WTC11 (cell line): ENCODE measurements at regions not wholly inside any gene's neighbourhood (a gene's known extent, or its start where the extent isn't known, plus 50 kb on each side); places are given as distances from the start of the nearest gene placed in this dataset.

Experiments
- ATAC-seq: fragments of 200-7000 bp; cut with Tn5 transposase; 2 replicates; pipeline ENCODE4 v1.10.0; 2021; ENCODE audit warnings: mild to moderate bottlenecking, moderate library complexity
- CTCF ChIA-PET: fragments of 300-600 bp; sonication (Branson Sonifier 250); formaldehyde crosslinking; loops from one replicate; lab custom pipeline; 2021; ENCODE audit warnings: antibody characterized with exemption; lab: Charles Lee
- POLR2A ChIA-PET: fragments of 350-600 bp; sonication (Branson Sonifier 250); formaldehyde crosslinking; loops from one replicate; lab custom pipeline; 2021; ENCODE audit warnings: antibody characterized with exemption; lab: Charles Lee
- DNase-seq: peaks from one replicate; pipeline ENCODE4 v3.0.0; 2021; ENCODE audit warnings: low spot score
- H3K27ac Mint-ChIP-seq: 2 replicates; pipeline ENCODE4 v1.8.0; 2021; ENCODE audit warnings: mixed read lengths
- H3K27me3 Mint-ChIP-seq: 2 replicates; pipeline ENCODE4 v1.8.0; 2021; ENCODE audit warnings: low read depth, mild to moderate bottlenecking, moderate library complexity, mixed read lengths
- H3K36me3 Mint-ChIP-seq: 2 replicates; pipeline ENCODE4 v1.8.0; 2021; ENCODE audit warnings: mixed read lengths
- H3K4me1 Mint-ChIP-seq: 2 replicates; pipeline ENCODE4 v1.8.0; 2022; ENCODE audit warnings: mixed read lengths
- H3K4me3 Mint-ChIP-seq: 2 replicates; pipeline ENCODE4 v1.8.0; 2021; ENCODE audit warnings: mild to moderate bottlenecking, moderate library complexity, mixed read lengths
- H3K9me3 Mint-ChIP-seq: 2 replicates; pipeline ENCODE4 v1.8.0; 2021; ENCODE audit warnings: mixed read lengths
- AFF4 ChIP-seq: sonication (generic); formaldehyde crosslinking; IDR thresholded peaks from 2 replicates; pipeline ENCODE4 v1.8.1; 2023; ENCODE audit warnings: mild to moderate bottlenecking, missing genetic modification reagents, borderline replicate concordance
- CTCF ChIP-seq: fragments of 200-600 bp; IDR thresholded peaks from 2 replicates; pipeline ENCODE4 v1.8.0; 2022; ENCODE audit warnings: antibody characterized with exemption
- FOXK1 ChIP-seq: sonication (generic); formaldehyde crosslinking; IDR thresholded peaks from 2 replicates; pipeline ENCODE4 v1.8.0; 2022; ENCODE audit warnings: mild to moderate bottlenecking, moderate library complexity, missing genetic modification reagents
- GABPB1 ChIP-seq: sonication (generic); formaldehyde crosslinking; IDR thresholded peaks from 2 replicates; pipeline ENCODE4 v1.8.1; 2023; ENCODE audit warnings: mild to moderate bottlenecking, missing genetic modification reagents
- GRHL2 ChIP-seq: fragments of 250-450 bp; sonication (Bioruptor Pico); IDR thresholded peaks from 2 replicates; pipeline ENCODE4 v1.8.0; 2022; ENCODE audit warnings: mild to moderate bottlenecking, moderate library complexity; ENCODE audit not compliant: insufficient replicate concordance, severe bottlenecking
- JAZF1 ChIP-seq: fragments of 250-450 bp; sonication (Bioruptor Pico); IDR thresholded peaks from 2 replicates; pipeline ENCODE4 v1.9.0; 2021; ENCODE audit warnings: moderate library complexity, mild to moderate bottlenecking, inconsistent platforms
- PRRX2 ChIP-seq: fragments of 250-450 bp; sonication (Bioruptor Pico); IDR thresholded peaks from 2 replicates; pipeline ENCODE4 v1.8.0; 2021; ENCODE audit warnings: mild to moderate bottlenecking
- SMAD3 ChIP-seq: sonication (generic); formaldehyde crosslinking; IDR thresholded peaks from 2 replicates; pipeline ENCODE4 v1.8.0; 2022; ENCODE audit warnings: missing genetic modification reagents, mild to moderate bottlenecking, borderline replicate concordance
- USF1 ChIP-seq: sonication (generic); formaldehyde crosslinking; IDR thresholded peaks from 2 replicates; pipeline ENCODE4 v1.8.0; 2022; ENCODE audit warnings: mild to moderate bottlenecking, missing genetic modification reagents
- ZNF121 ChIP-seq: sonication (generic); formaldehyde crosslinking; IDR thresholded peaks from 2 replicates; pipeline ENCODE4 v1.8.0; 2023; ENCODE audit warnings: missing genetic modification reagents
- ZNF281 ChIP-seq: sonication (generic); formaldehyde crosslinking; IDR thresholded peaks from 2 replicates; pipeline ENCODE4 v1.8.0; 2023; ENCODE audit warnings: mild to moderate bottlenecking, missing genetic modification reagents
- ZNF425 ChIP-seq: fragments of 250-450 bp; sonication (Bioruptor Pico); conservative IDR thresholded peaks from 2 replicates; pipeline ENCODE4 v1.9.0; 2021; ENCODE audit warnings: mild to moderate bottlenecking
- TF ChIP-seq, protein P1 (sequence below): sonication (generic); formaldehyde crosslinking; IDR thresholded peaks from 2 replicates; pipeline ENCODE4 v1.8.0; 2022; ENCODE audit warnings: mild to moderate bottlenecking, missing genetic modification reagents
- TF ChIP-seq, protein P2 (sequence below): sonication (generic); formaldehyde crosslinking; IDR thresholded peaks from 2 replicates; pipeline ENCODE4 v1.8.0; 2022; ENCODE audit warnings: missing genetic modification reagents

DNA sequence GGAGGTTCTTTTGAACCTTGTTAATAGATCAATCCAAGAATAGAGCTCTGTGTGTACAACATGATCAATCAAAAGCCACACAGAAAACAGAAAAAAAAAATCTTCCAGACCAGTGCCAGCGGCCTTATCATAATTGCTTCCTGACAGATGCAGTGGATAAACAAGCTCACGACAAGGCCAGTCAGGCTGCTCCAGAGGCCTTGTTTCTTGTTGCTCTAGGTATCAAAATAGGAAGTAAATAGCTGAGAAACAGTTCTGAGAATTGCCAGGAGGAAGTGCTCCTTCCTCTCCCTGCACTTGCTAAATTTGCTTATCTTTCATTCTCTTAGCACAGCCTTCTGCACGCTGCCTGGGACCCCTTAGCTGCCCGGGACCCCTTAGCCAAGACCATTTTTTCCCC, 199.0 kb upstream of the TARS1 start:
- POLR2A ChIA-PET: no interaction called here
- Mint-ChIP-seq H3K36me3 (no peaks in the 10 kb centered on the region), H3K27me3 (no peaks in the 10 kb centered on the region), H3K4me3 (no peak overlapping the region), H3K27ac (no peak overlapping the region), H3K9me3 (no peaks in the 10 kb centered on the region), H3K4me1 (peaks cover 6% of the 10 kb centered on the region)
- TF ChIP-seq JAZF1: no peak
- no peak for TF ChIP-seq ZNF281 (CRISPR knock-in tag)
- no peak for TF ChIP-seq AFF4 (CRISPR knock-in tag)
- no peak for TF ChIP-seq USF1 (CRISPR knock-in tag)
- no peak for ATAC-seq
- DNase-seq: no peak
- CTCF ChIA-PET: no interaction called here

DNA sequence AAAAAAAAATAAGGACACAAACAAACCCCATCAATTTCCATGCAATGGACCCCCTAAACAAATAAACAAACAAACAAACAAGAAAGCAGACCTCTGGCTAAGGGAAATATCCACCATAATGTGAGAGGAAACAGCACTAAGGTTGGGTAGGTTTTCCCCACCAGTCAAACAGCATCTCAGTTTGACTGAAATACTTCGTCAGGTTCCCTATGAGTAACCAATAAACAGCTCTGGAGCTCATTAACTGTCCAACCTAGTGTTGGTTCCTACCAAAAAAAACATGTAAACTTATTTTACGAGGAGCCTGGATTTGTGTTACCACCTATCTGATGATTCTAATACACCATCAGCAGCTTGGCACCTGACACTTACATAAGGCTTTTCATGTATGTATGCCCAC, 198.5 kb upstream of the TARS1 start:
- Mint-ChIP-seq H3K4me1 (peaks cover 6% of the 10 kb centered on the region), H3K4me3 (no peak overlapping the region), H3K27ac (no peak overlapping the region), H3K36me3 (no peaks in the 10 kb centered on the region)
- ATAC-seq: no peak
- CTCF ChIA-PET: no interaction called here
- TF ChIP-seq, protein P1, sequence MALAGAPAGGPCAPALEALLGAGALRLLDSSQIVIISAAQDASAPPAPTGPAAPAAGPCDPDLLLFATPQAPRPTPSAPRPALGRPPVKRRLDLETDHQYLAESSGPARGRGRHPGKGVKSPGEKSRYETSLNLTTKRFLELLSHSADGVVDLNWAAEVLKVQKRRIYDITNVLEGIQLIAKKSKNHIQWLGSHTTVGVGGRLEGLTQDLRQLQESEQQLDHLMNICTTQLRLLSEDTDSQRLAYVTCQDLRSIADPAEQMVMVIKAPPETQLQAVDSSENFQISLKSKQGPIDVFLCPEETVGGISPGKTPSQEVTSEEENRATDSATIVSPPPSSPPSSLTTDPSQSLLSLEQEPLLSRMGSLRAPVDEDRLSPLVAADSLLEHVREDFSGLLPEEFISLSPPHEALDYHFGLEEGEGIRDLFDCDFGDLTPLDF (CRISPR knock-in tag): no peak
- TF ChIP-seq GRHL2: no peak
- no peak for TF ChIP-seq PRRX2
- TF ChIP-seq, protein P2, sequence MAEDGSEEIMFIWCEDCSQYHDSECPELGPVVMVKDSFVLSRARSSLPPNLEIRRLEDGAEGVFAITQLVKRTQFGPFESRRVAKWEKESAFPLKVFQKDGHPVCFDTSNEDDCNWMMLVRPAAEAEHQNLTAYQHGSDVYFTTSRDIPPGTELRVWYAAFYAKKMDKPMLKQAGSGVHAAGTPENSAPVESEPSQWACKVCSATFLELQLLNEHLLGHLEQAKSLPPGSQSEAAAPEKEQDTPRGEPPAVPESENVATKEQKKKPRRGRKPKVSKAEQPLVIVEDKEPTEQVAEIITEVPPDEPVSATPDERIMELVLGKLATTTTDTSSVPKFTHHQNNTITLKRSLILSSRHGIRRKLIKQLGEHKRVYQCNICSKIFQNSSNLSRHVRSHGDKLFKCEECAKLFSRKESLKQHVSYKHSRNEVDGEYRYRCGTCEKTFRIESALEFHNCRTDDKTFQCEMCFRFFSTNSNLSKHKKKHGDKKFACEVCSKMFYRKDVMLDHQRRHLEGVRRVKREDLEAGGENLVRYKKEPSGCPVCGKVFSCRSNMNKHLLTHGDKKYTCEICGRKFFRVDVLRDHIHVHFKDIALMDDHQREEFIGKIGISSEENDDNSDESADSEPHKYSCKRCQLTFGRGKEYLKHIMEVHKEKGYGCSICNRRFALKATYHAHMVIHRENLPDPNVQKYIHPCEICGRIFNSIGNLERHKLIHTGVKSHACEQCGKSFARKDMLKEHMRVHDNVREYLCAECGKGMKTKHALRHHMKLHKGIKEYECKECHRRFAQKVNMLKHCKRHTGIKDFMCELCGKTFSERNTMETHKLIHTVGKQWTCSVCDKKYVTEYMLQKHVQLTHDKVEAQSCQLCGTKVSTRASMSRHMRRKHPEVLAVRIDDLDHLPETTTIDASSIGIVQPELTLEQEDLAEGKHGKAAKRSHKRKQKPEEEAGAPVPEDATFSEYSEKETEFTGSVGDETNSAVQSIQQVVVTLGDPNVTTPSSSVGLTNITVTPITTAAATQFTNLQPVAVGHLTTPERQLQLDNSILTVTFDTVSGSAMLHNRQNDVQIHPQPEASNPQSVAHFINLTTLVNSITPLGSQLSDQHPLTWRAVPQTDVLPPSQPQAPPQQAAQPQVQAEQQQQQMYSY: no peak
- TF ChIP-seq, all 79 proteins: peak for 0
- no peaks in the 10 kb centered on the region for H3K27me3 Mint-ChIP-seq
- DNase-seq: no peak
- H3K9me3 Mint-ChIP-seq: no peaks in the 10 kb centered on the region
- POLR2A ChIA-PET: no interaction called here

GRCh38 chr5:33244441-33245150, 196.2 kb upstream of the TARS1 start:
- no peaks in the 10 kb centered on the region for H3K9me3 Mint-ChIP-seq
- POLR2A ChIA-PET: no interaction called here
- CTCF ChIA-PET: no interaction called here
- peaks cover 6% of the 10 kb centered on the region for H3K4me1 Mint-ChIP-seq
- no peaks in the 10 kb centered on the region for H3K36me3 Mint-ChIP-seq
- ATAC-seq (no peak), DNase-seq (no peak)
- no peak overlapping the region for H3K4me3 Mint-ChIP-seq
- H3K27me3 Mint-ChIP-seq: no peaks in the 10 kb centered on the region
- no peak overlapping the region for H3K27ac Mint-ChIP-seq
- TF ChIP-seq FOXK1 (CRISPR knock-in tag) (no peak), ZNF121 (no peak), GABPB1 (CRISPR knock-in tag) (no peak), CTCF (no peak), SMAD3 (CRISPR knock-in tag) (no peak), ZNF425 (CRISPR knock-in tag) (no peak)
